GM19025 (cell line): ENCODE measurements at regions not wholly inside any gene's neighbourhood (a gene's known extent, or its start where the extent isn't known, plus 50 kb on each side); places are given as distances from the start of the nearest gene placed in this dataset.

Experiments used
- ATAC-seq: cut with Tn5 transposase; IDR thresholded peaks from one replicate; pipeline ENCODE4 v1.9.1; 2021; ENCODE audit warnings: mild to moderate bottlenecking, low read depth, moderate library complexity; ENCODE audit not compliant: unreplicated experiment

DNA sequence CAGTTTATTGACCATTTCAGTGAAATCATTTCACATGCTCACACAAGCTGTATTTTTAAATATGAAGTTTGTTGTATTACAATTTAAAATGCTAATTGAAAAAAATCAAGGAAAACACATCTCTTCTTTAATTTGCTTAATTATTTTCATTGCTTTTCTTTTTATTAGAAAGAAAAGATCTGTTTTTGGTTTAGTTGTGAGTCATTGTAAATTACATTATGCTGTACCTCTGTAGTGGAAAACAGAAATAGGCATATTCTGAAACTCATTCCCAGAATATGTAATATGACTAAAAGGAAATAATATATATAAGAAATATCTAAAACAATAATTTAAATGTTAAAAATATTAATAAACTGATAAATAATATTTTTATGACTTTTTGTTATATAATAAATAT is 161.9 kb downstream of the HGF start:
- ATAC-seq: no peak

DNA sequence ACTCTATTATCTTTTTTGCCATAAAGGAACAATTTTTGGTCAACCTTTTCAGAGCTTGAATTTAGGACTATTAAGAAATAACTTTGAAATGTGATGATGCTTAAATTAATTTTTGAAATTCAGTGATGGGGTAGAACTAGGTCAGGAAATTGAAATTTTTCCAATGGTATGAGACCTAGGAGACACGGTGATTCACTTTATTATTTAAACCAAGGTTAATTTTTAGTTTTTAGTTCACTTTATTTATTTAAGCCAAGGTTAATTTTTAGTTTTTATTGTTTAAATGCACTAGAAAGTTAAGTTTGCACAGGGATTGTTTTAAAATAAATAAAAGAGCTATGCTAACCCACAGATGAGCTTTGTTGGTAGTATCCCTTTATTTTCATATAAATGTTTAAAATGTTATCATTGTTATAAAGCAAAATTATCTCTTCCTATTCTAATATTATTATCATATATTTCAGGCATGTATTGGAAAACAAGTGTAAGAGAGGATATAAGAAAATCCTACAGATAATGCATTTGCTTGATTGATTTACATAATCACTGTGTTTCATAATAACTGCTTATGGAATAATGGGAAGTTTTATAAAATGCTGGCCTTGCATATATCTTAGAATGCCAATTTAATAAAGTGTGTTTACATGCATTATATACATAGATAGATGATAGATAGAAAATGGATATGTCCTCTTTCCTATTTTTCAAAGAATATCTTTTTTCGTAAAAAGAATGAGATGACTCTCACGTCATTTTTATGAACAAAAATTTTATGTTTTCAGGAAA is 163.6 kb downstream of the HGF start:
- ATAC-seq: no peak

DNA sequence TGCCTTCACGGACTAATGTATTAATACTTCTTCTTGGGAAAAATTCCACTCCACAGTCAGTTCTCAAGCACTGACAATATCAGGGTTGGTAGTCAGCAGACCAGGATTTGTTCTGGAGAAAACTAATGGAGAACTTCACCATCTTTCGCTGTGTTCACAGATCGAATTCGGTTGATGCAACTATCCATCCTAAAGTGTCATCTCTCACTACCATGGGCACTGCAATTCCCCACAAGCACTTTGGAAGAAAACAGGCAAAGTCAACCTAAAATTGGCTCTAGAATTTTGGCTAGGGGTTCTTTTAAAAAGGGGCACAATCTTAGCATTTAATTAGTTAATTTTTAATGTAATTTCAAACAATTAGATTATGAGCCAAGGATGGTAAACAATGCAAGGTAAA is 164.4 kb downstream of the HGF start:
- ATAC-seq: no peak

DNA sequence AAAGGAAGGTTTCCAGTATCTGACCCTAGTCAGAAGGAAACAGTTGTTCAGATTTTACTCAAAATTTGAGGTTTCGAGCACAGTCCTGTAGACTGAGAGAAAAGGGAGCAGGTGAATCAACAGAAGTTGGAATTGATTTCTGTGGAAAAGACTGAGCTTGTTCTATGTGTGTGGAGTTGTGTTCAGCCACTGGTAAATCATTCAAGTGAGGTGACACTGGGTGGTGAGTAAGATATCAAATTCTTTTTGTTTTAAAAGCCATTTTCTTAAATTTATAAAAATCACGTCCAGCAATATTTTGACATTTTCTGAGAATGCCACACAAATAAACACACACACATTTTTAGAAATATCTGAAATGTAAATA is 165.1 kb downstream of the HGF start:
- no peak for ATAC-seq

DNA sequence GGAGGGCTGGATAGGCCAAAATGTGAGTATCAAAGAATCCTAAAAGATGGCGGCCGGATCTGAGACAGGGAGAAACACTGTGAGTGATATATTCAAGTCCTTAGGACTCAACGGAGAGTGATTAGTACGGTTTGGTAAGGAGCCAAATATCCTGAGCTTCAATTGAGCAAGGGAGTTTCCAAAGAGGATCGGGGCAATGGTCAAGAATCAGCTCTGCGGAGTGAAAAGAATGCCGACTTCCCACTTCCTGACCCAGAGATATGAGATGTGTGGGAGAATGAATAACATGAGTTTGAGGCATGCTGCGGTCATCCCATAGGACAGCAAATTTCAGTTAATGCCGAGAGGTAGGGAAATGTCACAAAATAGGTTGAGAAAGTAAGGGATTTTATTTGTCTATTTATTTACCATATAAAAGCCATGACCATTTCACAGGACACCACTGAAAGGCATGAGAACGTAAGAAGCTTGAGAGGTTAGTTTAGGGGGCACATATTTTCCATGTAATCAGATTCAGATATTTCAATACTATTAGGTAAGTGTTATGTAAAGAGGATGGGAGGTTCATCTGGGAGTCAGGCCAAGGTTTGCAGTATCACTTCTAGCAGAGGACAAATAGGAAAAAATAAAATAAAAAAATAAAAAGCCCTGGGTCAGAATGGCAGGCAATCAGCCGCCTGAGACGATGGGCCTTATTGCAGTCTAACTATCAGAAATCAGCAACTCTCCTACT is 165.6 kb downstream of the HGF start:
- ATAC-seq: no peak

DNA sequence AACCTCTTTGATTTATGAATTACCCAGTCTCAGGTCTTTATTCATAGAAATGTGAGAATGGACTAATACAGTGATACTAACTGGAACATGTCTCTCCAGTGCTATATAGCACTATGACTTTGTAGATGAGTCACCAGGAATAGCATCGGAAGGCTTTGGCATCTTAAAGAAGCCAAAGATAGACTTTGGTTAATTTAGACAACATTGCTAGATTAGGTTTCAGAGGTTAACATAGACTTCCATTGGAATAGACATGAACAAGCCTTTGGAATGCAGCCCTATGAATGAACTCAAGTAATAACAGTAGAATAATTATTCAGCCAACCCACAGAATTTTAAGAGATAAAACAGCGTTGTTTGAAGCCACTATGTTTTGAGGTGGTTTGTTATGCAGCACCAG is 169.2 kb downstream of the HGF start:
- ATAC-seq: no peak

DNA sequence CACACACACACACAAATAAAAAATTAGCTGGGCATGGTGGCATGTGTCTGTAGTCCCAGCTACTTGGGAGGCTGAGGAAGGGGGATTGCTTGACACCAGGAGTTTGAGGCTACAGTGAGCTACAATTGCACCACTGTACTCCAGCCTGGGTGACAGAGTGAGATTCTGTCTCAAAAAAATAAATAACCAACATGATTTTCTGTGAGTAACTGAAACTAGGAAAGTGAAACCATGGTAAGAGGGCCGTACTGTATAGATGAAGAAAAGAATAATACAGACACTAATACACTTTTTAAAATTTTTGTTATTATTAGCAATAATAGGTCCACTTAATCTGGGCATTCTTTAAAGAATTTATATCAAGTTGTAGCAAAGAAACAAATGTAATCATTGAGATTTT is 170.9 kb downstream of the HGF start:
- no peak for ATAC-seq

DNA sequence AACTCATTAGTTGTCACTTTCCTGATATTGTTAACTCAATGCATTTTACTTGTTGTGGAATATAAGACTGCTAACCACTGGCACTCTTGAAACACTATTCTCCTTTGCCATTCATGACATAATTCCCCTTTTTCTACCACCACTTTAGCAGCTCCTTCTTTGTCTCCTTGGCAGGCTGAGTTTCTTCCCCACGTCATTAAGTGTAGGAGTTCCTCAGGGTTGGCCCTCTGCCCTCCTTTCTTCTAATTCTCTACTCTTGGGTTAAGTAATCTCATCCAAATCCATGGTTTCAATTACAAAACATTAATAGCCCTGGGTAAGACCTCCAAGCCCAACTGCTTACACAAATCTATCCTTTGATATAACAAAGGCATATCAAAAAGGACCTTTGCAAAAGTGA is 175.1 kb downstream of the HGF start:
- no peak for ATAC-seq

DNA sequence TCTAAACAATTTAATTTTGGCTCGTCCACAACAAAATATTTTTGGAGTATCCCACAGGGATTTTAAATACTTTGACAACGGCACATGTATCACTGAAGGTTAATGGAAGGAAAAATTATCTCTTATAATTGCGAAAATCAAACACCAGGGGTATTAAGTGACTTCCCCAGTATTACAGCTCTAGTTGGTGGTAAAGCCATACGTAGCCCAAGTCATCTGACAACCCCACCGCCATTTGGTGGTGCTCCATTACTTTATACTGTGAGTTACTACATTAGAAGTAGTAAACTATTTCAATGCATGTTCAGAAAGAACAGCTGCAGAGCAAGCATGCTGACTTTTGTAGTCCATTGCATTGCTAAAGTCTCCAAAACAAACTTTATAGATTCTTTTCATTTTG is 179.7 kb downstream of the HGF start:
- no peak for ATAC-seq

DNA sequence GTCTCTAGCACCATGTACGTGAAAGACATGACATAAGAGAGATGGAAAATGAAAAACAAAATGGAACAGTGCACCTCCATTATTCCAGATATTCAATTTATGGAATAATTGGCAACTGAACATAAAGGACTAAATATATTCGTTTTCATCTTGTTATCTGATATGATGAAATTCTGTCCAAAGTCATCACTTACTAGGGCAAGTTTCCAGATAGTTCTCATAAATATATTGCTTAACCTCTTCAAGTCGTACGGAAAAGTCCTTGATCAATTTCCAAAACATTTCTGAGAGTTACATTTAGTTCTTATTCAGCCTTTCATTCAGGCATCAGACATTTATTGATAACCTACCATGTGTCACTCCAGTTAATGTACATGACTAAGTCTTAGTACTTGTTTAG is 185.2 kb downstream of the HGF start:
- ATAC-seq: no peak

DNA sequence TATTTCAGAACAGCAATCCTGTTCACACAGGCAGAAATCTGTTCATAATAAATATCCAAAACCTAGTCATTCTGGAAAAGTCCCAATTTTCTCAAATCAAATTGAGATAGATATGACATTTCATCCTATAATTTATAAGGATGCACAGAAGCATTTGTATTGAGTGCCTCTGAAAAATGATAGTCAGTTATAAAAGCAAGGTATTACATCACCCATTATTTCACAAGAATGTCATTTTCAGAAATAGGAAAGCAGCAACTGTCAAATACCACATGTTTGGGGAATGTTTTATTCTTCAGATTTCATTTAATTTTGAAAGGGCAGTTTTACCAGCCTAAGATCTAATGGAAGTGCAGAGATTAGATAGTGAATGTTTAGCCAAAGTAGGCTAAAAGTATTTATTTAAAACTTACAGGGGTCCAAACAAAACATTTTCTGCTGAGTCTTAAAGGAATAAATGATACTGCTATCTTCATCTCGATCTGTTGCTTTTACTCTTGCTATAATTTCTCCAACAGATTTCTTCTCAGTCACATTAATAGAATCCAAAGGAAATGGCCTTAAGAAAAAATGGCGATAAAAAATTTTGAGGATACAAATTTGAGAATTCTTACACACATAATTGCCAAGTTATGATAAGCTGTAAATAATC is 185.8 kb downstream of the HGF start:
- ATAC-seq: no peak

DNA sequence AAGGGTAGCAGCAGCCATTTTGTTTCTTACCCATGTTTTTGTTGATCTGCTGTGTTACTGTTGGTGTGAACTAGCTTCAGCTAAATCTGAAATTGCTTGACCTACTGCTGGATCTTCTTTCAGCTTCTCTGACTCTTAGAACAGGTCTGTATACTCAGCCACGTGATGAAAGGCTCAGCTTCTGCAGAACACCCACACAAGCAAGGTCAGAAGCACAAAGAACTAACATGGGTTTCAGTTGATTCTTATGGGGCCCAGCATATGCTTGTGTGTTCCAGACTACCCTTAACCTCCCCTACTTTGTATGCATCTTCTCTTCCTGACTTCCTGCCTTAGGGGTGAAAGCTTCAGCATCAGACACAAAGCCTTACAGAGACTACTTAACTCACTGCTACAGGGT is 186.8 kb downstream of the HGF start:
- no peak for ATAC-seq

DNA sequence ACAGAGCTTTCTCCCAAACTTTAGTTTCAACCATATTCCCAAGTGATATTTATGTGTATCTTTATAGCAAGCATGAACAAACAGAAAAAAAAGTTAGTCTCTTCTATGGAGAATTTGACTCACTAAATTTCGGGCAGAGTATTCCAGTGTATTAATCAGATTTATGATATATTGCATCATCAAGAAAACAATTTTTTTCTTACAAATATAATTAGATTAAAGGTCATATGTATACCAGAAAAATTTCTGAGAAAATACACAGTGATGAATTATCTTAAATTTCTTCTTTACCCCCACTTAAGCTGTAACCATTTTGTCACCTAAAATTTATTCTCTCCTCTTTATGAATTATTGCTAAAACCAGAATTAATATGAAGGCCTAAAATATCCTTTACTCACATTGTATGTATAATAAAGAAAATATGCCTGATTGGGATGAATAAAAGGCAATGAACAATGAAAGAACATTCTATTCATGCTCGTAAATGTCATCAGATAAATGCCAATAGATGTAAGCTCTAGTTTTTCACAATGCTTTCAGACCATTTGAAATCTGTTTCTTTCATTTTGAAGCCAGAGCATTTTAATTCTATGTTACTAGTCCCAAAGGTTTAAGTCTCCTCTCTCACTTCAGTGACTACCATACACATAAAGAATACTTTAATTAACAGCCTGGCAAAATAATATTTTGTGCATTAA is 192.1 kb downstream of the HGF start:
- no peak for ATAC-seq

DNA sequence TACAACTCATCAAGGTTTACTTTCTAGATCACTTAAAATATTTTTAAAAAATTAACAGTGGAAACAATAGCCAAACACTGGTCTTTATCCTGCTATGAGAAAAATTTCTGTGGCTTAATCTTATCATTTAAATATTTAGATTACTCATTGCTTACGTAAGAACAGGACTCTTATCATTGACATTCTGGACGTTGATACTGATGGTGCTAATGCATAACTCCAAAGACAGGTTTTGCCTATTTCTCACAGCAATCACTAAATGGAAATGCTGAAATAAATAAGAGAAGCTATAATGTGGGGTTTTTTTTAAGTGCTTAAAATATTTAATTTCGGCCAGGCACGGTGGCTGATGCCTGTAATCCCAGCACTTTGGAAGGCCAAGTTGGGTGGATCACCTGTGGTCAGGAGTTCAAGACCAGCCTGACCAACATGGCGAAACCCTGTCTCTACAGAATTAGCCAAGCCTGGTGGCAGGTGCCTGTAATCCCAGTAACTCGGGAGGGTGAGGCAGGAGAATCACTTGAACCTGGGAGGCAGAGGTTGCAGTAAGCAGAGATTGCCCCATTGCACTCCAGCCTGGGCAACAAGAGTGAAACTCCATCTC is 195.0 kb downstream of the HGF start:
- ATAC-seq: no peak

DNA sequence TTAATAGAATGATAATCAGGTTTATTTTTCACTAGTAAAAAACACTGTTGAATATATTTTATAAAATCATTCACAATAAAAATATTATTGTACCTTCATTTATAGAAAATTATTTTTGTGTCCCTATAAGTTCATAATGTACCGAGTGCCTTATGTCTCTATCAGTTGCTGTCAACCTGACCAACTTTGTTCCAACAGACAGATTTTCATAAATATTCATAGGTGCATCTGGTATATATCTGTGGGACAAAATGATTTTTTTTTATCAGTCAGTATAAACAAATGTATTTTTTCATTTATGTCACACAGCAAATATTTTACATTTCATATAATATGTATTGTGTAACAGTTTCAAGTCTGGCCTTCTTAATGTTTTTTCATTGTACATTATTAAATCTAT is 195.9 kb downstream of the HGF start:
- ATAC-seq: no peak

DNA sequence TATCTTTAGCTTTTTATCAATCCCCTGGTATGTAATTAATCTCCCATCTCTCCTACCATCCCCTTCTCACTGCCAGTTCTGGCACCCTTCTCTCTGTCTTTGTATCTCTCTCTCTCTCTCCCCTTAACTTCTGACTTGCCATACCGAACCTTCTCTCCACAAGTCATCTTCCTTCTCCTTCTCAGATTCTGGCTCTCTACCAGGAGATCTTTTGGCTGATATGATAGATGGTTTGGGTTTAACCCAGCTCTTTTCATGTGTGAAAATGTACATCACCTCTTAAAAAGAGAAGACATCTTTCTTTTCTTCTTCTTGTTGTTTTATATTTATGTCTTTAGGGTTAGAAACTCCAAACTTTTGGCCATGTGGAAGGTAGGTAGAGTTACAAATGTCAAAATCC is 196.7 kb downstream of the HGF start:
- no peak for ATAC-seq

DNA sequence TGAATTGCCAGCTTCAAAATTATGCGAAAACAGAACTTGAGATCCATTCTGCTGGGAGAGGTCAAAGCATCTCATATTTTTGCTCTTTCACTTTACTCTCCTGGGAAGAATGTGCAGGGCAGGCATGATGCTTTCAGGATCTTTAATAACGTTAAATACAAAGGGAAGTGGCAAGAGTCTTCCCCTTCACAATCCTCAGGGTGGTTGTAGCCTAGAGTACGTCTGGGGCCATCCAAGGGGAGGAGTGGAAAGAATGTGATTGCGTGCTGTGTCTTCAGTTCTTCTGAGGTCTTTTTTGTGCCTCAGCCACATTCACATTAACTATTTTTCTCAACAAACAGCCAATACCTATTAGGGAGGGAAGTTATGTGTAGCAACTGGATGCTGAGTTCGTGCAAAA is 207.3 kb downstream of the HGF start:
- ATAC-seq: no peak

DNA sequence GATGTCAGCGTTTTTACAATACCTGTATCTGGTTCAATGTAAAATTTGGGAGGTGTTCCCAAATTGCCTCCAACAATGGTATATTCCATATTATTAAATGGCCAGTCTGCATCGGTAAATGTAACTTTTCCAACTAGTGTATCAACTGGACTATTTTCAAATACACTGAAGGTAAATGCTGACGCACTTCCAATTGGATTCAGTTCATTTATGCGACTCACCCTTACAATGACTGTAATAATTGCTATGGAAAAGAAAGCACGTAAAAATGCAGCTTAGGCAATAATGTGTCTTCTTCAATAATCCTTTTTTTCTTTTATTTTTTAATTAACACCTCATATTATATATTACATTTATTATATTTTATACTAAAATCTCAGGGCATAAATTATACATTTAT is 209.1 kb downstream of the HGF start:
- ATAC-seq: no peak

DNA sequence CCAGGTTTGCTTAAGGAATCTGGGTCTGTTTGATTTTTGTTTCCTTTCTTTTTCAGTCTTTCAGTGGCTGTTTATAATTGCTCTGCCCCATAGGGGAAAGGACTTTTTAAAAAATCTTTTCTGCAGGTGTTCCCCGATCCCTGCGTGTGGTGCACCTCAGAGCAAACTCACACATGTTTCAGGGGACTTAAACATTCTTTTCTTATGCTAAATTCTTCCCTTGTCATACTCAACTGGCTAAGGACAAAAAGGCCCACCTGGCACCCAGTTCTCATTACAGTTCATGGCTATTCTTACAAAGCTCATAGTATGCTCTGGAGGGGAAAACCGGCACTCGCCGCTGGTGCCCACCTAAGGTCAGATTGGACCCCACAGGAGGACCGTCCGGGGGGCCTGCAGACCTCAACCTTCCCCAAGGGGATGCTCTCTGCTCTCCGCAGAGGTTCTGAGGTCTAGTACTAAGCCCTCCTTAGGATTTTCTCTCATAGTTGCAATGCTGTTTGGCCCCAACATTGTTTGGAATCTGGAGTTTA is 220.3 kb downstream of the HGF start:
- ATAC-seq: no peak

DNA sequence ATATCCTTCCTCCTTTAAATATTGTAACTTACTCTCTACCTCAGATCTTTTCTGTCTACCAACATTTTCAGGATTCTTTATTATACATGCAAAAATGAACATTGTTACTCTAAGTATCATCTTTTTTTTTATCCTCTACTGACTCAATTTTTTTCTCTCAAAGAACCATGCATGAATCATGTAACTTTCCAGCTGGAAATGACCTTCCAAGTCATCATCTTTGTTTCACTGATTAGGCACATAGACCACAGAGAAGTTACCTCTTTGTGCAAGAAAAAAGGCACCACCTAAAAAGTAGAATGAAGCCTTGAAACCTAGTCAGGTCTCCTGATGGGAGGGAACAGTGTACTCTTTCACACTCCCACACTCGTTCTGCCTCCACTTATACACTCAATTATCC is 234.9 kb downstream of the HGF start:
- no peak for ATAC-seq

DNA sequence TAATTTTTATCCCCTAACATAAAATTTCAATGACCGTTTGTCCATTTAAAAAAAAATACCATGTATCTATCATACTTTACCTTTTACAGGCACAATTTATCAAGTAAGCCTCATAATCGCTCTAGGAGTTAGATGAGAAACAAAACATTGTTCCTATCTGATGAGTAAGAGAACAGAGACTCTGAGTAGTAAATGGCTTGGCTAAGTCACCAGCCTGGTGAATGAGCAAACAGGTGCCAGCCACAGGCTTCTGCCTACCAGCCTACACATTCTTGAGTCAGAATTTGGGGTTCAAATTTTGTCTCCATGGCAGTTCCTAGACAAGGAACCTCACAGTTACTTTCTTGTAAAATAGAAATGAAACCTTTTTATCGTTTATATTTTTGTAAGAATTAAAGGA is 235.4 kb downstream of the HGF start:
- ATAC-seq: no peak
